ENCODE measurements at regions not wholly inside any gene's neighbourhood (a gene's known extent, or its start where the extent isn't known, plus 50 kb on each side); places are given as distances from the start of the nearest gene placed in this dataset.
"Not testable (repeated sequence)": the region's sequence is repeated elsewhere in the genome, so short reads cannot be mapped to it uniquely, and the experiment has no call there.

- Histone ChIP-seq H4K20me1 (ENCODE audit: insufficient read depth, poor library complexity, severe bottlenecking) (no peaks in the 10 kb centered on the region), H3K36me3 (replicated peaks; ENCODE audit: insufficient read depth, low read depth) (no peaks in the 10 kb centered on the region), H3K9me2 (replicated peaks; ENCODE audit: insufficient read depth) (no peaks in the 10 kb centered on the region), H2AFZ (no peak overlapping the region), H3K9me3 (ENCODE audit: low read depth) (no peaks in the 10 kb centered on the region), H3K4me1 (ENCODE audit: insufficient read depth) (no peaks in the 10 kb centered on the region), H3K4me3 (no peak overlapping the region), H3K27me3 (no peaks in the 10 kb centered on the region), H3K27ac (no peak overlapping the region), H3K4me2 (no peak overlapping the region), H3K79me2 (no peaks in the 10 kb centered on the region)
- WGBS (ENCODE audit: low lambda C conversion rate, missing lambda C conversion rate), result 92% methylated on average over 1 of the region's 1 CpG
- DNase-seq (ENCODE audit: low spot score), result no peak
- TF ChIP-seq EZH2 (IDR thresholded peaks at IDR 0.05; ENCODE audit: borderline replicate concordance), result no peak
- no peak for TF ChIP-seq EZH2phosphoT487 (IDR thresholded peaks at IDR 0.05; ENCODE audit: low read depth, severe bottlenecking, unreplicated experiment)
- TF ChIP-seq CTCF (IDR thresholded peaks at IDR 0.05; ENCODE audit: poor library complexity), result no peak
Measured at GRCh38 chr2:138382672-138383071, 118.9 kb upstream of the SPOPL start.

- WGBS (ENCODE audit: low lambda C conversion rate, missing lambda C conversion rate), result 88% methylated on average over 9 of the region's 9 CpGs
- not testable (repeated sequence) for H3K27ac ChIP-seq; H3K4me2 ChIP-seq; H3K79me2 ChIP-seq; H3K4me3 ChIP-seq; H3K9me3 ChIP-seq (ENCODE audit: low read depth); H3K36me3 ChIP-seq (replicated peaks; ENCODE audit: insufficient read depth, low read depth); H3K27me3 ChIP-seq; H2AFZ ChIP-seq; DNase-seq (ENCODE audit: low spot score); H4K20me1 ChIP-seq (ENCODE audit: insufficient read depth, poor library complexity, severe bottlenecking); H3K4me1 ChIP-seq (ENCODE audit: insufficient read depth); H3K9me2 ChIP-seq (replicated peaks; ENCODE audit: insufficient read depth)
Measured at GRCh38 chr2:138386191-138386590, 115.4 kb upstream of the SPOPL start.

- H4K20me1 ChIP-seq (ENCODE audit: insufficient read depth, poor library complexity, severe bottlenecking), result no peaks in the 10 kb centered on the region
- H3K9me2 ChIP-seq (replicated peaks; ENCODE audit: insufficient read depth), result no peaks in the 10 kb centered on the region
- no peak overlapping the region for H3K4me3 ChIP-seq
- H2AFZ ChIP-seq, result no peak overlapping the region
- H3K9me3 ChIP-seq (ENCODE audit: low read depth), result no peaks in the 10 kb centered on the region
- WGBS (ENCODE audit: low lambda C conversion rate, missing lambda C conversion rate), result 93% methylated on average over 4 of the region's 4 CpGs
- H3K4me1 ChIP-seq (ENCODE audit: insufficient read depth), result no peaks in the 10 kb centered on the region
- no peak for DNase-seq (ENCODE audit: low spot score)
- no peaks in the 10 kb centered on the region for H3K27me3 ChIP-seq
- H3K27ac ChIP-seq, result no peak overlapping the region
- no peaks in the 10 kb centered on the region for H3K79me2 ChIP-seq
- H3K36me3 ChIP-seq (replicated peaks; ENCODE audit: insufficient read depth, low read depth), result no peaks in the 10 kb centered on the region
- TF ChIP-seq EZH2phosphoT487 (IDR thresholded peaks at IDR 0.05; ENCODE audit: low read depth, severe bottlenecking, unreplicated experiment) (no peak), CTCF (IDR thresholded peaks at IDR 0.05; ENCODE audit: poor library complexity) (no peak), EZH2 (IDR thresholded peaks at IDR 0.05; ENCODE audit: borderline replicate concordance) (no peak)
- H3K4me2 ChIP-seq, result no peak overlapping the region
Measured at GRCh38 chr2:138389063-138389462, 112.5 kb upstream of the SPOPL start.

GRCh38 chr2:138390316-138390945, 111.1 kb upstream of the SPOPL start:
- no peak for DNase-seq (ENCODE audit: low spot score)
- H3K36me3 ChIP-seq (replicated peaks; ENCODE audit: insufficient read depth, low read depth), result no peaks in the 10 kb centered on the region
- no peaks in the 10 kb centered on the region for H3K79me2 ChIP-seq
- WGBS (ENCODE audit: low lambda C conversion rate, missing lambda C conversion rate), result 82% methylated on average over 7 of the region's 7 CpGs
- TF ChIP-seq EZH2phosphoT487 (IDR thresholded peaks at IDR 0.05; ENCODE audit: low read depth, severe bottlenecking, unreplicated experiment), result no peak
- H3K4me1 ChIP-seq (ENCODE audit: insufficient read depth), result no peaks in the 10 kb centered on the region
- H3K27me3 ChIP-seq, result no peaks in the 10 kb centered on the region
- H3K9me2 ChIP-seq (replicated peaks; ENCODE audit: insufficient read depth), result no peaks in the 10 kb centered on the region
- H3K4me2 ChIP-seq, result no peak overlapping the region
- H3K4me3 ChIP-seq, result no peak overlapping the region
- H3K27ac ChIP-seq, result no peak overlapping the region
- no peaks in the 10 kb centered on the region for H4K20me1 ChIP-seq (ENCODE audit: insufficient read depth, poor library complexity, severe bottlenecking)
- H2AFZ ChIP-seq, result no peak overlapping the region
- no peaks in the 10 kb centered on the region for H3K9me3 ChIP-seq (ENCODE audit: low read depth)

All from hepatocyte (in vitro differentiated cells).